A172 (cell line): ENCODE measurements at regions not wholly inside any gene's neighbourhood (a gene's known extent, or its start where the extent isn't known, plus 50 kb on each side); places are given as distances from the start of the nearest gene placed in this dataset.

Source experiments
- DNase-seq: peaks from one replicate; pipeline ENCODE4 v3.0.0-alpha.2; 2015; ENCODE audit warnings: low spot score

DNA sequence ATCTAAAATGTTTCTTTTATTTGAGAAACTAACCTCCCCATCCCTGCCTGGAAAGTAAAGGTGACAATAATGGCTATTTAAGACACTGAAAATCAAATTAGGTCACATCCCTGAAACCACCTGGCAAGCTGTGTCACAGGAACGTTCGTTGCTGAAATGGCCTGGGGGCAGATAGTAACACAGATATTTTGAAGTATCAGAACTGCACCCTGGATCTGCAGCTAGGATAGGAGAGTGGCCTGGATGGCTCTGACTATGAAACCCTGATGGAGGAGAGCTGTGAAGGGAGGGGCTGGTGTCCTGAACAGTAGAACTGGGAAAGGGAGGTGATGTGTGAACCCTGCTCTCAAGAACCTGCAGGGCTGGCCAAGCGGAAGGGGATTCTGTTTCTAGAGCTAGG lies 648.3 kb upstream of the CFAP20DC start:
- DNase-seq: no peak

DNA sequence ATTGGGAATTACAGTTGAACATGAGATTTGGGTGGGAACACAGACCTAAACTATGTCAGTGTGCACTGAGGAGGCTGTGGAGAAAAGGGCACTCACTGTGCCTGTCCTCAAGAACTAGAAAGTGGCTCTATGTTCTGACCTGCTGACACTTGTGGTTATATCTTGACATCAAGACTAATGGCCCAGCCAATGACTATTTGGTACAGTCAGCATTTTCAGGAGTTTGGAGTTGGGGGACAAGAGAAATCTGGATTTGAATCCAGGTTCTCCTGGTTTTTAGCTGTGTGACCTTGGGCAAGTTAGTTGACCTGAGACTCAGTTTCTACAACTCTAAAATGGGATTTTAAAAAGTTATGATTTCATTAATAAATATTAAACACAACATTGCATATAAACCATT lies 647.0 kb upstream of the CFAP20DC start:
- no peak for DNase-seq

DNA sequence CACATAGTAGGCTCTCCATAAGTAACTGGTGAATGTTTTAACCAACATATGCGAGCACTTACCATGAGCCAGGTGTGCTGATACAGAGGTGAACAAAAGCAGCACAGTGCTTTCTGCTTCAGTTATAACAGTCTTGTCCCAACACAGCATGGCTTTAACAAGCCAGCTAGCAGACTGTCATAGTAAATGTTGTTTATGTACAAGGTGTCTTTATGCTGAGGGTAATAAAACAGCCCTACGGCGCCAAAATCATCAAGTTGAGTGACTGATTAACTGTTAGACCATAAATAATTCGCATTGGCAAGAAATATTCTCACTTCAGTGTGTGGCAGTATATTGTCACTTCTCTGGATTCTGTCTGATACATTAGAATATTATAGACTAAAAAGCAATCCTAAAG lies 646.0 kb upstream of the CFAP20DC start:
- no peak for DNase-seq

DNA sequence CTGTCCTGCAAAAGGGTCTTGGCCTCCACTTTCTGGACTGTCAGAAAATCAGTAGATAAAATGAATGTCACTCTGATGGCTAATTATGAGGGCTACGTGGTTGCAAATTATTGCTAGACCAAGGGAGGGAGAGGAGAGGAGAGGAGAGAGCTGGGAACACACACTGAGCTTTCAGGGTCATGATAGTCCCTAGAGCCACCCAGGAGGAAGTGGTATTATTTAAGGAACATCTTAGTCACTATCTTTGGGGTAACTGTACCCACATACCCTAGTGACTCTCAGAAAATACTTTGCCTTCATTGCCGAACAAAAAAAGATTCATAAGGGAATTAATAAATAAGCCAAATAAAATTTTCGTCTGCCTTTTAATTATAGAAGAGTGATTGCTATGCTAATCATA lies 642.3 kb upstream of the CFAP20DC start:
- DNase-seq: no peak

DNA sequence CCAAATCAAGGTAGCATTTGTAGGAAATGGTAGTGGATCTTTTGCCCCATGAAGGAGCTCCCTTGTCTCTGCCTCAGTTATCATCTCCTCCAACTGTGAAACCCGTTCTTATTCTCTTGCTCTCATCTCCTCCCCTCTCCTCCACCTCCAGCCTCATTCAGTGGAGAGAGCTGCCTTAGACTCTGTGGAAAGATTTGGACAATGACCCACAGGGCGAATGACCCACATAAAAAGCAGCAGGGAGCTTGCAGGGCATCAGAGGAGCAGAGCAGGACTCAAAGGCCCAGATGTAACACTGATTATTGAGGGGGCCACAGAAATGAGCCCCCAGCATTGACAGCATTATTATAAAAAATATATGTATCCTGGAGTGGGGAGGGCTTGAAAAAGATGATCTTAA lies 641.1 kb upstream of the CFAP20DC start:
- no peak for DNase-seq

DNA sequence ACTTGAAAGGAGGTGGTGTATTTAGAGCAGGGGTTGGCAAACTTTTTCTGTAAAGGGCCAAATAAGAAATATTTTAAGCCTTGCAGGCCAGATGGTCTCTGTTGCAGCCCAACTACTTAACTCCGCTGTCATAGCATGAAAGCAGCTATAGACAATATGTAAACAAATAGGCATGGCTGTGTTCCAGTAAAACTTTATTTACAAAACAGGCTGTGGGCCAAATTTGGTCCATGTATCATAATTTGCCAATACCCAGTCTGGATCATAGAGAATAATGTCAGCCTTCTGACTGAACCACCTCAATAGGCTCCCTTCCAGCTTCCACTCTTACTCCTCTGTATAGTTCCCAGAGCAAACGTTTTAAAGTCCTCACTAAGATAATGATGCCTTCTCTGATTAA lies 638.8 kb upstream of the CFAP20DC start:
- DNase-seq: no peak

DNA sequence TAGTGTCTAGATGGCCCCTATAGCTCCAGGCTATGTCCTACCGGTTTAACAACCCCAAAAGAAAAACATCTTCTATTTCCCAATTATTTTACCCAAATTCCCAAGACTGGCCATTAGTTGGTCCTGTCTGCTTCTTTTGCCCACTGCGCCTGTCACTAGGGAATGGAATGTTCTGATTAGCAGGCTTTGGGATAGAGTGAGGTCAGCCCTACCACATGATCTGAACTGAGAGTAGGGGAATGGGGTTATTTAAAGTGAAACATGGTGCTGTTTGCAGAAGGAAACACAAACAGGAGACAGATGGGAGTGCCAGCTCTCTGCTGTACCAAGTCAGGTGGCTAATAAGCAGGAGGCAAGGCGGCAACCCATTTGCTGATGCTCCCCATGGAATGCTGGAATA lies 635.6 kb upstream of the CFAP20DC start:
- DNase-seq: no peak

DNA sequence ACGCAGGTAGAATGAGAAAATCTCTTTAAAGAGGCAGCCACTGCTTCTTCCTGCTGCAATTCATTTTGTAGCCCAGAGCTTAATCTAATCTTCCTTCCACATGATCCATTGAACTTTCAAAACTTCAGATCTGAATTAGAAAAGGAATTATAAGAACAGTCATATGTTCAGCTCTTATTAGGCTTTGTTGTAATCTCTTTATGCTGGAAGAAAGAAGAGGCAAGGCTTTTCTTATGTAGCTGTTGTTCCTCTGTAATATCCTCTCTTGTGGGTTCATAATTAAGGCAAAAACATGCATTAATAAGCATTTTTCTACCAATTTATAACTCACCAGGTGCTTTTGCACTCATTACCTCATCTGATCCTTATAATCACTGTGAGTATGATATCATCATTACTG lies 634.9 kb upstream of the CFAP20DC start:
- DNase-seq: no peak

DNA sequence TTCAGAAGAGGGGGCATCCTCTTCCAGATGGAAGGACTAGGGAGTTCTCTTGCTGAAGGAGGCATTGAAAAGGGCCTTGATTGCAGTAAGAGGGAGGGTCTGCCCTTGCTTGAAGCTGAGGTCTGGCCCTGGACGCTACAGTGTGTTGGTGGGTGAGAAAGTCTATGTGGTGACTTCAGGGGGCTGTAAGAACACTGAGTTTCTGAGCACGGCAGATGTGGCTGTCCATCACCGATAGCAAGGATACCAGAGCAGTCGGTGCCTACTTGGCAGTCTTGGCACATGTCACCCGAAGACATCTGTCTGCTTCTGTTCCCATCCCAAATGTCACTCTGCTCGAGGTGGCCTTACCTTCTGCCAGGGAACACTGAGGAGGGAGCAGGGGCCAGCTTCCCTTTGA lies 631.1 kb upstream of the CFAP20DC start:
- no peak for DNase-seq

DNA sequence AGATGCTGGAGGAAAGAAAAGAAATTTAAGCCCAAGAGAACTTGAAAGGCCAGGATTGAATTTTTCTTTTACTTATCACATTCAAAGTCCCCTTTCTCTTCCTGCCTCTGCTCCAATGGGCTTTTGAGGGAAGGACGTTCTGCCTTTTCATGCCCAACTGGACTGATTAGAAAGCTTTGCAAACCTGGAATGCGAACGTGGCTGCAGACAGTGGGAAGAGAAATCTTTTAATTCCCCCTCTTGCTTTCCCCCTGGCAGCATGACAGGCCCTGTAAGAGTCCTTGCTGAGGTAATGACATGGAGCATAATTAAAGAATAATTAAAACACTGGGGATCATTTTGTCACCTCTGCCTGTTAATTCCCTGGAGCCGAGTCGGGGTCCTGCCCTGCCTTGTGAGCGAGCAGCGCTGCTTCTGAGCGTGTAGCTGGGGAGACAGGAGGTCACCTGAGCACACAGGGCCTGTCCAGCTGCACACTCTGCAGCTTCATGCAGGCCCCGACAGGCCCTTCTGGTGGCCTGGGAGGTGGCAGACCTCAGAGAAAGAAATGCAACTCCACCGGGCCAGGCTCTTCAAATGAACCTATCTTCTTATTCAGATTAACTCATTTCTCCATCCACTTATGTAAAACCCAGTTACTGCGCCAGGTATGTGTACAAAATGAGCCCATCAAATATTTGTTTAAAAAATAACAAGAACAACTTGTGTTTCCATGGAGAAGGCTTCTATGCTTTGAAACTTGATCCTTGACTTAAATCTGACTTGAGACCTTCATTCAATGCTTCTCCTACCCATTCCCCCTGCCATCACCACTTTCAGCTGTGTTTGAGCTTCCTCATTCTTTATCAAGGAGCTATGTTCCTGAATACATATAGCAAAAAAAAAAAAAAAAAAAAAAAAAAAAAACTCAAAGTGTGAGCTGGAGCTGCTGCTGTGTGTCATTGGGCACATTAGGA lies 628.2 kb upstream of the CFAP20DC start:
- DNase-seq: no peak

DNA sequence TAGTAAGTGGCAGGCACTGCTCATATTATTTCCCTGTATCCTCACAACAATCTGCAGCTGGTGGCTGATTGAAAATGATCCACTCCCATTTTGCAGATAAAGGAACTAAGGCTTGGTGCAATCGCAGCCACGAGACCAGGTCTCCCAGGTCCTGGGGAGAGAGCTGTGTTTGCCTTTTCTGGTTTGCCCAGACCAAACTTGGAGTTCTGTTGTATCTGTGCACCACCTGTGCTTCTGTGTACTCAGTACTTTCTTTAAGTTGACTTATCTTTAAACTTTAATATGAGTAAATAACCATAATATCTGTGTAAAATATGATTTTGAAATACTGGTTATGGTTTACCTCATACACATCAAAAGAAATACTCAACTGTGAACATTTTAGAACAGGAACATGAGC lies 625.7 kb upstream of the CFAP20DC start:
- no peak for DNase-seq

DNA sequence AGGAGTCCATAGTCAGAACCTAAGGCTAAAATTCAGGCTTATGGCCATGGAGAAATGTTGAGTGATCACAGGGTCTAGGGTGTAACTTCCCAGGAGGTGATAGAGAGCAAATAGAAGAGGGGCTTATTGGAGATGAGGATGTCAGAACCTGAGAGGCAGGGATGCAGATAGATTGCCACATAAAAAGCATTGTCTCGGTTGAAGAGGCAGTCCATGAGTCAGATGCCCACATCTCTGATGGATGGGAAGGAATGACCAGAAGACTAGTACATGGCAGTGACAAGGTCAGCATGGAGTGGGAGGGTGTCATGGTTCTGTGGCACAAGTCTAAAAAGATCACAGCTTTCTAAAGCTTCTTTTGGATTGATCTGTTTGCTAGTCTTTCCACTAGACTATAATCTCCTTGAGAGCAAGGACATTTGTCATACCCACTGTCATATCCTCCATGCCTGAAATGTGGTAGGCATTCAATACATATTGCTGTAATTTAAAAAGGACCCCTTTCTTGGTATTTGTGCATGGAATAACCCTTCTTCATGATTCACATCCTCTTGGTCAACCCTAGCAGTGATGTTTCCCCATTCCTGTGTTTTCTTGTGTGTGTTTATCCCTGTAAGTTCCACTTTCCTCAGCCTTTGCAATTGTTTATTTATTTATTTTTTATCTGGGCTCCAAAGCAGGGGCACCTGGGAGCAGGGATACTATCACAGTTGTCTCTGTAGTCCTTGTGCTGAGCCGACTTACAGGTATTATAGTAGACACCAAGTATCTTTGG lies 613.4 kb upstream of the CFAP20DC start:
- no peak for DNase-seq

DNA sequence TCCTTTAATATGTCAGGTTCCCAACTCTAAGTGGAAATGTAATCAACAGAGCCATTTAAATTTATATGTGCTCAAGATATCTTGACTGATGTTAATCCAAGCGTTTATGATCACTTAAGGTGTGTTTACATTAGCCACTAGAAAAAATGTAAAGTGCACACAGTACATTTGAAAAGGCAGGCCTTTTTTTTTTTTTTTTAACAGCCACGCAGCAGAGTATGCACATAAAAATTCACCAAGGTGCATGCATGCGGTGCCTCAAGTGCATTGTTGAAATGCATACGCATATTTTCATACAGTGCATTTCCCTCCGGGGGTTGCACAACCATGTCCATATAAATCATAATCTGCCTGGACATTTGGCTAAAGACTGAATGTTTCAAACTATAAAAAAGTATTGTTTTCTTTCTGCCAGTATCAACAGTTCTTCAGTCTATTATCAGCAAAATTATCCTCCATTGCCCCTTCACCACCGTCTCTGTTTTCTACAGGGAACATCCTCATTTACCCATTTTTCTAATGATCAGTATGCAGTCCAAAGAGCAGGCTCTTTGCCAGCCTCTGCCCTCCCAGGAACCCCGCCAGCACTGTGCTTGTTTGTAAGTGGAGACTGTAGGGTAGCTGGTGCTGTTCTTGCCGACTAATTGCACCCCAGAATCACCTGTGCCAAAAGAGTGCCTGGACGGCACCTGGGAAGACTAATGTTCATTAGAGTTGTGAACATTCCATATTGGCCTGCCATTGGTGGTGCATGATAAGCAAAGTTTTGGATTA lies 611.2 kb upstream of the CFAP20DC start:
- DNase-seq: no peak

DNA sequence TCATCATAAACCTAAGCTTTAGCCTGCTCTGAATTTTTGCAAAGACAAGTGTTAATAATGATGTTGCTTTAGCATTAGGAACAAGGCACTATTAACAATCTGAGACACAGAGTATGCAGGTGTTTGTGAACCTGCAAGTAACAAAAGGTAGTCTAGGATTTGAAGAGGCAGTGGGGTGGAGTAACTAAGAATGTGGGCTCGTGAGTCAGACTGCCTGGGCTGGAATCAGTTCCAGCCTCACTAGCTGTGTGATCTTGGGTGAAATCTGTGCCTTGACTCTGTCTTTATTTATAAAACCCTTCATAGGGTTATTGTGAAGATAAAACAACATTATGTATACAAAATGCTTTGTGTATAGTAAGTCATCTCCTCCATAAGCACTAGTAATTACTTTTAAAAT lies 610.6 kb upstream of the CFAP20DC start:
- DNase-seq: no peak

DNA sequence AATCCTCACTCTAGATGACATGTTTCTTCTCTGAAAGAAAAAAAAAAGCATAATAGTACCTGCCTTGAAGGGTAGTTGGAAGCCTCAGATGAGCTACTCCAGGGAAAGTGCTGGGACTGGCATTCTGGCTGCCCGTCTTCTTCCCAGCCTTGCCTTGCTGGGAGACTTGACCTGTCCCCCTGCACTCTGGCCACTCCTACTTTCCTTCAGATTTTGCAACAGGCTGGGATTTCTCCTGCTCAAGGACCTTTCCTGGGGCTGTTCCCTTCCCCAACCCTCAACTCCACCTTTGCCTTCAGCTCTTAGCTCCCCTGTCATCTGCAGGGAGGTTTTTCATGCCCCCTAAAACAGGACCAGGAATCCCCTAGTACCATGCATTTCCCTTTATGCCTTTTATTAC lies 609.9 kb upstream of the CFAP20DC start:
- no peak for DNase-seq

DNA sequence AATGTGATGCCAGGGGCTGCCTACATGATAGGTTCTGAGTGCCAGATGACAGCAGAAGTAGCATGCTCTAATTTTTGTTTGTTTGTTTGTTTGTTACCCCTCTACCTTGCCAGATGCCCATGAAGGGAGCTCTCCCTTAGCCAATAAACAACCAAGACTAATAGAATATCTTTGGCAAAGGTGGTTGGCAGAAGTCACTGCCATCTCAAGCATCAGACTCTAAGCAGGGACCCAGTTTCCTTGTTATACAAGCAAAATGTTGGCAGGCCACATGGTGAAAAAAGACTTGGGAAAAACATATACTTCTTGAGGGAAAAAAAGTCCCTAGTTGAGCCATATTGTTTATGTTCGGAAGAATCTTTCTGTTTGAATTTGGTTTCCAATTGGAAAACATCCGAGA lies 609.0 kb upstream of the CFAP20DC start:
- no peak for DNase-seq

DNA sequence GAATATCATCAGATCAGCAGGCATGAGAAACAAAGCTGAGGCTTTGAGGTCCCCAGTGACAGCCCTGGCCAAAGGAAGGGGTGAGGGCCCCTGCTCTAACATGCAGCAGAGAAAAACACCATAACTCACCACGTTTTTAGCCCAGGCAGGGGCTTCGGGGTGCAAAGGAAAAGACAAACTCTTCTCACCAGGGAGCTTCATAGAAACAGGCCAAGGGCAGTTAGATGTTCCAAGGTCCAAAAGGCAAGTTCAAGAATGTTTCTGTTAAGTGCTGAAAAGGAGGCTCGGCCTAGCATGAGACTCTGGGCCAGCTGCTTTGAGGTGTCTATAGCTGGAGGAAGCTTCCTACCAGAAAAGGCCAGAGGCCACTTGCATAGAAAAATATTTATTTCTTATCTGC lies 608.4 kb upstream of the CFAP20DC start:
- DNase-seq: no peak

DNA sequence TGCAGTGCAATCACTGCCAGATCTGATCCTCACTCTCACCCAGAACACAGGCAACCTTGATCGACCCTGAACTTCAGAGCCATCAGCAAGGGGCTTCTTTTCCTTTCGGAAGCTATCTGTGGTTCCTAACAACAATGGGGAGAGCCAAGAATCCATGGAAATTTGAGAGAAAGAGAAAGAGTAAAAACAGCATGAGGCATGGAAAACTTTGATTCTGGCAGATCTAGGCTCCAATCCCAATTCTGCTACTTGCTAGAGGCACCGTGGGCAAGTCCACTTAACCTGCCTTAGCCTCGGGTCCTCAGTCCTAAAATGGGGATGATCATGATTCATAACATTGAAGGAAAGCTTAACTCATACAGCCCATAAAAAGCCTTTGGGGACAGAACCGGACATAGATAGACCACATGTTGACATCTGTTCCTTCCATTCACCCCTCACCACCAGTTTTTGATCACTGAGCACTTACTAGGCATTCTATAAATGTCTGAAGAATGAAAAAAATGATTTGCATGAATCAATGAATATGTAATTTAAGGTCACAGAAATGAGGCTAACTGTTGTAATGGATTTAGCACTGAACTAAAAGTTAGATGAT lies 605.7 kb upstream of the CFAP20DC start:
- DNase-seq: no peak

DNA sequence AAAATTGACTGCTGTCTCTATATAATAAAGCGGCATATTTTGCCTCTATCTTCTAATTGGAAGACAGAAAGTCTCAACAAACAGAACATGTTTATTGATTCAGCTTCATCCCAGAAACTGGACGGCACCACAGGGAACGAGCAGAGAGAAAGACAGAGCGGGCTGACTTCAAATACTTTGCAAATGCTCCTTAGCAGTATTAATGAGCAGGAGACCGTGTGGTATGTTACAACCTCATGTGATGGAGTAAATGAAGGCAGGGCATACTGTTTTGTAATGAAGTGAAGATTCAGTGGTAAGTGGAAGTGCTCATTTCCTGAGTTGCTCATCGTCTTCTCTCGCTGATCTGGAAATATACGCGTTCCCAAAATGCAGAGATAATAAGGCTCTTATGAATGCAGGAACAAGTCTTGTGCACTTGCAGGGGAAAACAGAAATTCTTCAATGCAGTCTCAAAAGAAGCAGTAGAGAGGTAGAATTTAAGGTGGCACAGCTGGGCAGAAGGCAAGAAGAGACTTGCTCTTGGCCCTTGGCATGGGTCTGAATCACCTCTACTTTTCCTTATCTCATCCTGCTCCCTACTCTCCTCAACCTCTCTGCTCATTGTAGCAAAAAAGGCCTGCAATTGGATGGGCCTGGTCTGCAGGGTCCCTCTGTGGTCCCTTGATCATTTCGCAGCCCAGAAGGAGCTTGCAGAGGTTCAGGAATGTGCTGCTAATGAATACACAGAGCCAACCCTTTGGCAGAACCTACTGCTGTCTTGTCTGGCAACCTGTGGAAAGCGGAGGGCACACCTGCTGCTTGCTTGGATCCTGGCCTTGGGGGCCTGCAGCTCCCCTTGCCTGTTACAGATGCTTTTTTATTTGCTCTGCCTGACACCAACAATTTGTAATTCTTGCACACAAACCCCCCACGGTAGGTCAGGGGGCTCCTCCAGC lies 604.9 kb upstream of the CFAP20DC start:
- DNase-seq: no peak

DNA sequence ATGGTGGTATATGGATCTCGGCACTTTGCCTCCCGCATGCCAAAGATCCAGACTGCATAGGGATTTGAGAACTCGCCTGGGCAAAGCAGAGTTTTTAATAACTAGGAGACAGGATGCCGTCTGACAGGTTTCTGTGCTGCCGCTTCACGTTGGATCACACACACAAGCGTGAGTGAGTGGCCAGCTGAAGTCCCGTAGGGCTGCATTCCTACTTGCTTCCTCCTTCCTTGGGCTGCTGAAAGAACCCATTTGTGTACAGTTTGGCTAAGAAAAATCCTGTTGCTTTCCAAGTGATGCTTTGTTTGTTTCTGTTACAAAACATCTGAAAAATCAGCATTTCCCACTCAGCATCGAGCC lies 604.3 kb upstream of the CFAP20DC start:
- no peak for DNase-seq
